Caco-2 (cell line): ENCODE measurements at regions not wholly inside any gene's neighbourhood (a gene's known extent, or its start where the extent isn't known, plus 50 kb on each side); places are given as distances from the start of the nearest gene placed in this dataset.

Experiments
- BruUV-seq: library from RNA; stranded (reverse); fragments of 400-500 nt; replicated peaks from 2 replicates; lab custom pipeline; 2021; lab: Mats Ljungman, UMichigan
- CTCF ChIA-PET: fragments of 300-600 bp; sonication (Branson Sonifier 250); formaldehyde crosslinking; loops from one replicate; lab custom pipeline; 2022; ENCODE audit warnings: antibody characterized with exemption; lab: Charles Lee
- POLR2A ChIA-PET: fragments of 300-600 bp; sonication (Branson Sonifier 250); formaldehyde crosslinking; loops from one replicate; lab custom pipeline; 2022; ENCODE audit warnings: antibody characterized with exemption; lab: Charles Lee
- DNase-seq, 2 experiments: peaks; one replicate each; pipeline versions ENCODE4 v3.0.0 to v3.0.0-alpha.2; 2020 to 2022
- H3K27me3 ChIP-seq: replicated peaks from 2 replicates; pipeline ENCODE4 v1.6.0; 2011; ENCODE audit warnings: low read length; ENCODE audit not compliant: control insufficient read depth, insufficient read depth
- H3K36me3 ChIP-seq: 2 replicates; pipeline ENCODE4 v1.5.1; 2011; ENCODE audit warnings: low read length; ENCODE audit not compliant: control insufficient read depth, insufficient read depth
- H3K4me1 ChIP-seq: fragments of 250-450 bp; sonication (Bioruptor Pico); 2 replicates; pipeline ENCODE4 v1.5.1; 2020; ENCODE audit warnings: mild to moderate bottlenecking
- H3K4me3 ChIP-seq: 2 replicates; pipeline ENCODE4 v1.5.1; 2011; ENCODE audit warnings: low read depth, mild to moderate bottlenecking, control low read depth, low read length
- H3K9me3 ChIP-seq: fragments of 250-450 bp; sonication (Bioruptor Pico); 2 replicates; pipeline ENCODE4 v1.5.1; 2020; ENCODE audit warnings: mild to moderate bottlenecking, moderate library complexity
- H3K27ac Mint-ChIP-seq: one replicate; pipeline ENCODE4 v1.8.0; 2022; ENCODE audit warnings: mixed read lengths; ENCODE audit not compliant: unreplicated experiment
- H3K27me3 Mint-ChIP-seq: one replicate; pipeline ENCODE4 v1.8.0; 2022; ENCODE audit warnings: mixed read lengths; ENCODE audit not compliant: insufficient read depth, unreplicated experiment
- H3K36me3 Mint-ChIP-seq: one replicate; pipeline ENCODE4 v1.8.0; 2022; ENCODE audit warnings: mild to moderate bottlenecking, mixed read lengths; ENCODE audit not compliant: insufficient read depth, unreplicated experiment
- H3K4me1 Mint-ChIP-seq: one replicate; pipeline ENCODE4 v1.8.0; 2022; ENCODE audit warnings: low read depth, mixed read lengths; ENCODE audit not compliant: unreplicated experiment
- H3K4me3 Mint-ChIP-seq: one replicate; pipeline ENCODE4 v1.8.0; 2022; ENCODE audit warnings: mild to moderate bottlenecking, moderate library complexity, mixed read lengths; ENCODE audit not compliant: unreplicated experiment
- H3K9me3 Mint-ChIP-seq: one replicate; pipeline ENCODE4 v1.8.0; 2022; ENCODE audit warnings: mixed read lengths; ENCODE audit not compliant: unreplicated experiment
- intact Hi-C: fragments of 100-400 bp; cut with micrococcal nuclease; formaldehyde crosslinking; loops from one replicate; pipeline ENCODE4 v1.10.0; 2022; ENCODE audit not compliant: unreplicated experiment
- TF ChIP-seq, protein P1 (sequence below), 2 experiments: fragments of 200-600 bp in 1 of 2; IDR thresholded peaks; 1 replicate in 1 of 2; 2 replicates in 1 of 2; pipeline versions ENCODE4 v1.5.1 to v1.8.0; 2011 to 2022; ENCODE audit warnings: antibody characterized with exemption in 1 of 2, control low read depth in 1 of 2, inconsistent platforms in 1 of 2, low read depth in 1 of 2, low read length in 1 of 2, mild to moderate bottlenecking in 1 of 2, moderate library complexity in 1 of 2; ENCODE audit not compliant: insufficient read depth in 1 of 2, severe bottlenecking in 1 of 2, unreplicated experiment in 1 of 2

DNA sequence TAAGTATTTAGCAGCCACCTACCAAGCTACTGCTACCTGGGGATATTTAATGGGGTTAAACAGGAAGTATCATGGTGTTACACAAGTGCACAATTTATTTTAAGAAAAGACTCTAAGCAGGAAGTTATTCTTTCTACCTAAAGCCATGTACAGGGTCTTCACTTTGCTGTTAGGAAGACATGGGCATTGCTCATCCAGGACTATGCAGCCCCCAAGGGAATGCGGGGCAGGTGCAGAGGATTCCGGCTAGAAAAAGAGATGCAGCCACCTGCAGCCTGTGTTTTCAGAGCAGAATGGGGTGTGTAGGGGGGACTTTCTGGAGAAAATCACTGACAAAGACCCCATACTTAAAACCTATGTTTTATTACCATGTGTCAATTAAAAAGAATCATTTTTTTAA, 399.1 kb upstream of the NOX3 start:
- ChIA-PET CTCF (no interaction called here), POLR2A (no interaction called here)
- Histone ChIP-seq H3K27me3 (no peaks in the 10 kb centered on the region), H3K4me1 (no peaks in the 10 kb centered on the region), H3K4me3 (no peak overlapping the region), H3K9me3 (no peaks in the 10 kb centered on the region), H3K36me3 (no peaks in the 10 kb centered on the region)
- Mint-ChIP-seq H3K4me1 (no peaks in the 10 kb centered on the region), H3K27ac (no peak overlapping the region), H3K9me3 (peaks cover 9% of the 10 kb centered on the region), H3K36me3 (no peaks in the 10 kb centered on the region), H3K27me3 (peaks cover 4% of the 10 kb centered on the region), H3K4me3 (no peak overlapping the region)
- intact Hi-C loops: no loop called here
- DNase-seq: no peak
- no TSS peak for BruUV-seq
- TF ChIP-seq, protein P1, sequence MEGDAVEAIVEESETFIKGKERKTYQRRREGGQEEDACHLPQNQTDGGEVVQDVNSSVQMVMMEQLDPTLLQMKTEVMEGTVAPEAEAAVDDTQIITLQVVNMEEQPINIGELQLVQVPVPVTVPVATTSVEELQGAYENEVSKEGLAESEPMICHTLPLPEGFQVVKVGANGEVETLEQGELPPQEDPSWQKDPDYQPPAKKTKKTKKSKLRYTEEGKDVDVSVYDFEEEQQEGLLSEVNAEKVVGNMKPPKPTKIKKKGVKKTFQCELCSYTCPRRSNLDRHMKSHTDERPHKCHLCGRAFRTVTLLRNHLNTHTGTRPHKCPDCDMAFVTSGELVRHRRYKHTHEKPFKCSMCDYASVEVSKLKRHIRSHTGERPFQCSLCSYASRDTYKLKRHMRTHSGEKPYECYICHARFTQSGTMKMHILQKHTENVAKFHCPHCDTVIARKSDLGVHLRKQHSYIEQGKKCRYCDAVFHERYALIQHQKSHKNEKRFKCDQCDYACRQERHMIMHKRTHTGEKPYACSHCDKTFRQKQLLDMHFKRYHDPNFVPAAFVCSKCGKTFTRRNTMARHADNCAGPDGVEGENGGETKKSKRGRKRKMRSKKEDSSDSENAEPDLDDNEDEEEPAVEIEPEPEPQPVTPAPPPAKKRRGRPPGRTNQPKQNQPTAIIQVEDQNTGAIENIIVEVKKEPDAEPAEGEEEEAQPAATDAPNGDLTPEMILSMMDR (IDR thresholded peaks at IDR 0.05; ENCODE audit: insufficient read depth in 1 of 2, low read depth in 1 of 2, low read length in 1 of 2, severe bottlenecking in 1 of 2, unreplicated experiment in 1 of 2): no peak

DNA sequence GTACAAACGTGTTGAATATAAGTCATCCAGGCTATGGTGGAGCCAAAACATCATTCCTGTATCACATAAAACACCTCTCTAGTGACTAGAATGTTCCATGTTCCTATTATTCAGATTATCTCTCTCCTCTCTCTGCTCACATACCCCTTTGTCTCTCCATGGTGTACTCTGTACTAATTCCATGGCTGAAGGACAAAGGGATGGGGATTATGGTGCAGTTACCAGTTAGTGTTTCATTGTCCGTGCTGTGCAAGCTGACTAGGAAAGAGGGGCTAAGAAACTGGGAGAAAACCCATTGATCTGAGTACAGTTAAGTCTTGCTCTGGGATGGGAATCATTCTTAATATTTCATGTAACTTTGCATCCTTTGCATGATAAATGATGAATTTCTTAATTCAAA, 397.4 kb upstream of the NOX3 start:
- intact Hi-C loops: no loop called here
- H3K9me3 Mint-ChIP-seq: peaks cover 1% of the 10 kb centered on the region
- H3K4me1 Mint-ChIP-seq: no peaks in the 10 kb centered on the region
- Histone ChIP-seq H3K27me3 (no peaks in the 10 kb centered on the region), H3K36me3 (no peaks in the 10 kb centered on the region), H3K4me3 (no peak overlapping the region), H3K9me3 (no peaks in the 10 kb centered on the region), H3K4me1 (no peaks in the 10 kb centered on the region)
- no TSS peak for BruUV-seq
- no peak overlapping the region for H3K27ac Mint-ChIP-seq
- no peak overlapping the region for H3K4me3 Mint-ChIP-seq
- H3K27me3 Mint-ChIP-seq: peaks cover 4% of the 10 kb centered on the region
- ChIA-PET POLR2A (no interaction called here), CTCF (no interaction called here)
- no peak for DNase-seq
- TF ChIP-seq, protein P1 (IDR thresholded peaks at IDR 0.05; ENCODE audit: insufficient read depth in 1 of 2, low read depth in 1 of 2, low read length in 1 of 2, severe bottlenecking in 1 of 2, unreplicated experiment in 1 of 2): no peak
- H3K36me3 Mint-ChIP-seq: no peaks in the 10 kb centered on the region

DNA sequence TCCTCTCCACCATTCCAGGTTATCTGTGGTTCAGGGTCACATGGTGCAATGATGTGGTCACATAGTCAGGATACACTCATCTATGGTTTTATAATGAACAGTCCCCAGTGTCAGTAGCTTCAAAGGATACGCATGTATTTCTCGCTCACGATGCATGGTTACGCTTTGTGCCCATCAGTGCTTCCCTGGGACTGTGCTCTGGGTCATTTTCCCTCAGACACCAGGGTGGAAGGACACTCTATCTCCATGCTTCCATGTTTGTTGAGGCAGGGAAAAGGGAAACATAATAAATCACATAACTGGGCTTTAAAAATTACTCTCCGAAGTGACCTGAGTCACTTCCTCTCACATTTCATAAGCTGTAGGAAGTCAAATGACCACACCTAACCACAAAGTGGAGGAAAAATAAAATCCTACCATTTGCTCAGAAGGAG, 394.8 kb upstream of the NOX3 start:
- TF ChIP-seq, protein P1 (IDR thresholded peaks at IDR 0.05; ENCODE audit: insufficient read depth in 1 of 2, low read depth in 1 of 2, low read length in 1 of 2, severe bottlenecking in 1 of 2, unreplicated experiment in 1 of 2): no peak
- H3K4me3 ChIP-seq: no peak overlapping the region
- ChIA-PET CTCF (no interaction called here), POLR2A (no interaction called here)
- Mint-ChIP-seq H3K36me3 (no peaks in the 10 kb centered on the region), H3K27ac (no peak overlapping the region), H3K27me3 (peaks cover 4% of the 10 kb centered on the region), H3K9me3 (no peaks in the 10 kb centered on the region), H3K4me3 (no peak overlapping the region), H3K4me1 (no peaks in the 10 kb centered on the region)
- BruUV-seq: no TSS peak
- H3K9me3 ChIP-seq: no peaks in the 10 kb centered on the region; the same call in 1 of the 2 replicates
- intact Hi-C loops: no loop called here
- no peaks in the 10 kb centered on the region for H3K4me1 ChIP-seq
- no peak for DNase-seq
- H3K36me3 ChIP-seq: no peaks in the 10 kb centered on the region
- H3K27me3 ChIP-seq: no peaks in the 10 kb centered on the region
